Right lobe of liver (tissue), 4 donors: ENCODE measurements at regions not wholly inside any gene's neighbourhood (a gene's known extent, or its start where the extent isn't known, plus 50 kb on each side); places are given as distances from the start of the nearest gene placed in this dataset.

Source experiments
- CTCF ChIP-seq, 4 donors: fragments of 200-600 bp in 3 of 4; fragments of 450-650 bp in 1 of 4; IDR thresholded peaks; one replicate each; pipeline versions ENCODE4 v1.5.1 to v1.8.0; 2016 to 2022; ENCODE audit warnings: antibody characterized with exemption in 4 of 4, mild to moderate bottlenecking in 2 of 4
- POLR2A ChIP-seq: fragments of 450-650 bp; IDR thresholded peaks from one replicate; pipeline ENCODE4 v1.6.1; 2017; ENCODE audit warnings: antibody characterized with exemption, mild to moderate bottlenecking
- donor health status: DM: no; HTN: no; CAD: no.
- donor health status: DM: no; HTN: no; CAD: no.
- donor health status: DM: no; HTN: yes; CAD: no.

GRCh38 chr6:139605350-139605749 is 230.9 kb upstream of the CITED2 start:
- no peak for TF ChIP-seq CTCF (IDR thresholded peaks at IDR 0.05)
- TF ChIP-seq POLR2A = no peak
